GM21528 (cell line): ENCODE measurements at regions not wholly inside any gene's neighbourhood (a gene's known extent, or its start where the extent isn't known, plus 50 kb on each side); places are given as distances from the start of the nearest gene placed in this dataset.
"Not testable (repeated sequence)": the region's sequence is repeated elsewhere in the genome, so short reads cannot be mapped to it uniquely, and the experiment has no call there.

Experiments used
- ATAC-seq: cut with Tn5 transposase; IDR thresholded peaks from one replicate; pipeline ENCODE4 v1.9.1; 2021; ENCODE audit warnings: mild to moderate bottlenecking, moderate library complexity; ENCODE audit not compliant: unreplicated experiment, low FRiP score

DNA sequence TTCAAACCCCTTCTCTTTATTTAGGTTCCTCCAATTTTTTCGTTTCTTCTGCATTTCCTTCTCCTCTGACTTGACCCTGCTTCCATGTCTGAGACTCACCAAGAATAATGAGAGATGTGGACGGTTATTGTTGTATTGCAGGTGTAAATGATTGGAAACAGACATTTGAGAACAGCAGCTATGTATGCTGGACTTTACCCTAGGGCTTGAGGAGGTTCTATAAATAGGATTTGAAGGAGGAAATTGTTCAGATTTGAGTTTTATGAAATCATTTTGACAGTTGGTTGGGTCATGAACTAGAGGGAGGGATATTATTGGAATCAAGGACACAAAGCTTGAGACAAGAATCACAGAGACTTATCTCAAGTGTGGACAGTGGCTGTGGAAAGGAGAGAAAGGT is 614.6 kb upstream of the CPEB2 start:
- ATAC-seq, result no peak

DNA sequence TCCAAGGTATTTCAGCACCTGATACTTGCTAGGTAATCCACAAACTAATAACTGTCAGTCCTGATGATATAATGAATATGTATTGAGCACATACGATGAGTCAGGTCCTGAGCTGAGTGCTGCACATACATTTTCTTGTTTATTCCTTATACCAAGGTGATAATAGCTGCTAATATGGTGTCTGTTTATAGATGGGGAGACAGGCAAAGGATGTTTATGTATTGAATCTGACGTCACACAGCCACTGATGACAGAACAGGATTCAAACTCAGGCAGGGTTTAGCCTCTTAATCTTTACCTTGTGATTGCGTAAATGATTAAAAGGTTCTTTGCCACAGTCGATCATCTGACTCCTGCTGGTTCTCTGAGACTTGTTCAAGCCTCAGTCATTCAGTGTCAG is 609.9 kb upstream of the CPEB2 start:
- no peak for ATAC-seq

DNA sequence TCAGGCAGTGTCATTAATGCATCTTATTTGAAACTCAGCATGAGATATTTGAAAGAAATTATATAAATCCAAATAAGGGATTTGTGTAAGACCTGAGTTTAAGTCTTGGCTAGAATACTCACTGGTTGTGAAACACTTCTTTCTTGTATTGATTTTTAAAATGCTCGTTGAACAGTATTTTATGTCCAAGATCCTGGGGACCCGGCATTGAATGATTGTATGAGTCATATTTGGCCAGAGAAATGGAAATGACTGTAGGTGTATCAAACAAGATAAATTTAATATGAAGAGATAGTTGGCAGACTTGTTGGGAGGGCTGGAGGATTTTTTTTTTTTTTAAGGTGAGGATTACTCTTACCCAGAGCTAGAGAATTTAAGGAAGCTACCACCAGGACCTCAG is 606.1 kb upstream of the CPEB2 start:
- ATAC-seq, result no peak

DNA sequence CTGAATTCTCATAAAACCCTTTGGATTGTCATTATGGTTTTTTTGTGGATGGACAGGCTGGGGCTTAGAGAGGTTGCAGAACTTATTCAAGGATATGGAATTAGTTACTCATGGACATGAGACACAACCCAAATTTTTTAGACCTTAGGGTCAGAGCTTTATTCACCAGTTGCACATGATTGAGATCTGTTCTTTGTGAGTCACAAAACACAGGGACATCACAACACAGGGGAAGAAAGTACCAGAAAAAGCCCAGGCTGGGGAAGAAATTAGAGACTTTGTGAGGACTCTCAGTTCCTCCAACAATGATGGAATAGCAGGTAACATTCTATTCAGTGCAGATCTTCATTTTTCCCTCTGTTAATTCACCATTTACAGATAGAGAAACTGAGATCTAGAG is 602.4 kb upstream of the CPEB2 start:
- no peak for ATAC-seq

DNA sequence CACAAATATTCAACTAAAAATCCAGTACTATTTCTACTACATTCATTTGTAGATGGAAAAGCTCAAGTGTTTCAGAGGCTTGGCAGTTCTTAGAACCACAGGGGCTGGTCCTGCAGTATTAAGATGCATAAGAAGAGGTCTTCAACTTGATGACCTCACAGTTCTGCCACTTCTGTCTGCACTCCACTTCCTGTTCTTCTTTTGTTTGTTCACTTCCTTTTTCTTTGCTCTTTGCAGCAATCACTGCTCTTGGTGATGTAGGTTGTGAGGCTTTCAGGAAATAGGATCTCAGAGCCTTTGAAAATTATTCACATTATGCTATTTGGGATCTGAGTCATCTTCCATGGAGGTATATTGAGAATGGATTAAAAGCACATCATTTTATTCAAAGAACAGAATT is 602.0 kb upstream of the CPEB2 start:
- no peak for ATAC-seq

DNA sequence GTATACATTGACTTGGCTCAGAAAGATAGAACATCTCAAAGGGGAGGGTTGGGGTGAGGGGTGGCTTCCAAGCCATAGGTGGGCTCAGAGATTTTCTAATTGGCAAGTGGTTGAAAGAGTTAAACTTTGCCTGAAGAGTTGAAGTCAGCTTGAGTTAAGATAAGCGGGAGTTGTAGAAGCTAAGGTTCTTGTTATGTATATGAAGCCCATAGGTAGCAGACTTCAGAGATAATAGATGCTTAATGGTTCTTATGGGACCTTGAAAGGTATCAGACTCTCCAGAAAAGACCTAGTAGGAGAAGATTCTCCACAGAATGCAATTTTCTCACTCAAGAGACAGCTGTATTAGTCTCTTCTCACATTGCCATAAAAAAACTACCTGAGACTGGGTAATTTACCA is 599.1 kb upstream of the CPEB2 start:
- no peak for ATAC-seq

DNA sequence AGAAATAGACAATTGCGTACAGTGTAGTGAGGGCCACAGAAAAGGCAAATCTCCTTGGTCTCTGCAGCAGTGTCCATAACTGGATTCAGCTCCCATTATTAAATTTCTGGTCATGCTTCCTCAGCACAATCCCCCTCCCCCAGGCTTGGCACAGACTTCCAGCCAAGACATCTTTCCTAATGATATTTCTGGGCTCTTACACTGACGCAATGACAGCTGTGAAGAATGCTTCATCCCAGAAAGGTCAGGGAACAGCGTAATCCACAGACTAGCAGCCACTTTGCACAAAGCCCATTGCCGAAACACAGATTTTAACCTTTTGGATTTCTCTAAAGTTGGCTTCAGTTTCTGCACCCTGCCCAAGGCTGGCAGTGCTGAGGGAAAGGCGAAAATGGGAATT is 597.6 kb upstream of the CPEB2 start:
- ATAC-seq, result no peak

DNA sequence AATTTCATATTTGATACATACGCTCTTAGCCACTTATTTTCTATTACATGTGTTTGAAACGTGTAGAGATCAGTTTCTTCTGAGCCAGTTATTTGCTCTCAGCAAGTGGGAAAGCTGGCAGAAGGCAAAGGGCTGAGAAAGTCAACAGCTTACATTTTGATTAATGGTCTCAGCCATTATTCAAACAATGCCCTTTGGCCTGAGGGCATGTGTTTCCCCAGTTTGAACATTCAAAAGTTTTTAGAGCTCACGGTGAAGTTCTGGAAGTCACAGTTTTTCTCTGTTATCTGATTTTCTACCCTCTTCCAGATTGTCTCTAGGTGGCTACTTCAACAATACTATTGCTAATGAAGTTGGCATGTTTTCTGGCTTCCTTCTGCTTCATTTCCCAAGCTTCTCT is 591.8 kb upstream of the CPEB2 start:
- ATAC-seq, result no peak

DNA sequence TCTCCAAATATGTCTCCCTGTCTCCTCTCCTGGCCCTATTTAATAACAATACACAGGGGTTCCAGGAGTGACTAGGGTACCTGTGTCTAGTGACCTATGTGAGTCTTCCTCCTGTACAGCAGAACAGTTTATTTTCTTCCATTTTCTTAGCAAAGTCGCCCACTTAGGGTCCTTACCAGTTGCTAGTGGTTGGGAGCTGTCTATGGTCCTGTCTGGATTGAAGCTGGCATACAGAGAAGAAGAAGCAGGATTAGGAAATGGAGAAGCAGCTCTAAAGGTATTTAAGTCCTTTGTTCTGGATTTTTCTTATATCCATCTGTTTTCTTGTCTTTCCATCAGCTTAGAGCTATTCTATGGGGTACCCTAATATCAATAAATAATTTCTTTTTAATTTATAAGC is 587.1 kb upstream of the CPEB2 start:
- no peak for ATAC-seq

DNA sequence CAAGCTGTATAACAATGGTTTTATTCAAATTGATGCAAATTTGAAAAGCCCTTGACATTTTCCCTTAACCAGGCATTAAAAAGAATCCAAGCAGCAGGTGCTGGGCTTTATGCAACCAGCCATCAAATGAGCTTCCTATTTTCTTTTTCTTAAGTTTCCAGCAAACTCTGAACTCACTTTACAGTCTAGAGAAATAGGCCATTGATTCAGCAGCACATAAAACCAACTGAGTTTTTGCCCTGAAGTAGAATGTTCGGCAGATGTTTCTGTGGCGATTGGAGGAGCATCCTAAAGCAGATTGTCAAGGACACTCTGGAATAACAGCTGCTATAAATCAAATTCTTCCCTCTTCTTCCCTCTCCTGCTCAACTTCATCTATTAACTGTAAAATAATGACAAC is 582.8 kb upstream of the CPEB2 start:
- ATAC-seq, result no peak

DNA sequence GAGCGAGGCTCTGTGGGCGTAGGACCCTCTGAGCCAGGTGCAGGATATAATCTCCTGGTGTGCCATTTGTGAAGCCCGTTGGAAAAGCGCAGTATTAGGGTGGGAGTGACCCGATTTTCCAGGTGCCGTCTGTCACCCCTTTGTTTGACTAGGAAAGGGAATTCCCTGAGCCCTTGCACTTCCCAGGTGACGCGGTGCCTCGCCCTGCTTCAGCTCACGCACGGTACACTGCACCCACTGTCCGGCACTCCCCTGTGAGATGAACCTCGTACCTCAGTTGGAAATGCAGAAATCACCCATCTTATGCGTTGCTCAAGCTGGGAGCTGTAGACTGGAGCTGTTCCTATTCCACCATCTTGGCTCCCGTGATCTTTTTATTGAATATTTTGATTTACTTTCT is 576.0 kb upstream of the CPEB2 start:
- not testable (repeated sequence) for ATAC-seq

DNA sequence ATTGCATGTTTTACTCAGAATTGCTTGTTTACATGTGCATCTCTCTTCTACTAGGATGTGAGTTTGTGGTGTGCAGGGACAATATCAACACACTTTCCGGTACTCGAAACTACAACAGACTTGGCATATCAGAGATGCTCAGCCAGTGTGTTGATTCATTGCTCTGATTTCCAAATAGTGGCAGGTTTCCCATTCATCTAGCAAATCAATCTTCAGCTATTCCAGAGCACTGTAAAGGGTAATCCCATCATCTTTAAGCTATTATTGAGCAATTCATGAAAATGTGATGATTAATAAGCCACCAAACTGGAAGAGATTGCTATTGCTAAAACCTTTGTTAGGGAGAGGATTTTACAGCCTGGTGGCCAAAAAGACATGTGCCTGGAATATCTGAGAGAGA is 574.2 kb upstream of the CPEB2 start:
- no peak for ATAC-seq

DNA sequence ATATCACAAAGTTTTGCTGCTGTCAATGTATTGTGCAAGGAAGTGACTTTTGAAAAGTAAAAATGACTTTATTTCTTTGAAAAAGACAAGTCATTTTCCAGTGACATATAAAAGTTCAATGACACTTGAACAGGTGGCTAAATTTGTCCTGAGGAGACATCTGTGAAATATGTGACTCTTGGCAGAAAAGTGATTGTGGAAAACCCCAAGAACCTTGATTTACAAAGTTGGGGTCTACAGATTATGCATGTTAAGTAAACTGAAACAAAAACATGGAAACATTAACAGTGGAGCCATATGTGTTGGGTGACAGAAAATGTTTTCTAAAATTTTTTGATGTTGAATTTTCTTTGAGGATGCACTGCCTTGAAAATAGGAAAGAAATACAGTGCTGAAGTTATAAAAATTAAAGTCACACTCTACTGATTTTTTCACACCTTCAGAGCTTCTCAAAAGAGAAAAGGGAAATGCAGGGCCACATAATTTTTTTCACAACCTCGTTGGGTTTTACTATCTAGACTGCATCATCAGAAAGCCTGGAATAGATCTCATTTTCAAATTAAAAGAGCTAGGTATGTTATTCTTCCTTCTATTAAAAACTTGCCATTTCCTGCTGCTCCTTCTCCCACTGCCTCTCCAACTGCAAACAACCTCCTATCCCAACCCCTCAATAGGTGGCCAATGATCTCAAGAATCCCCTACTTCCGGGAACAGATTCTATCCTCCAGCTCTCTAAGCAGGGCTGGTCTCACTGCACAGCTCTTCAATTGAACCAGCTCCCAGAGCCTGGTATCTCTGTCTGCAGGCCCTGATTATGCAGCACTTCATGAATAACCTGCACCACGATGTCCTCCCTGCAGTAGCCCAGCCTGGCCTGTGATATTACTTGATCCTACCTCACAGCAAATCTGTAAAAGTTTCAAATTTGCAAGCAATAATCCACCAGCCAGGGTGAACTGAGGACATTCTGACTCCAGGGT is 570.8 kb upstream of the CPEB2 start:
- ATAC-seq, result no peak

DNA sequence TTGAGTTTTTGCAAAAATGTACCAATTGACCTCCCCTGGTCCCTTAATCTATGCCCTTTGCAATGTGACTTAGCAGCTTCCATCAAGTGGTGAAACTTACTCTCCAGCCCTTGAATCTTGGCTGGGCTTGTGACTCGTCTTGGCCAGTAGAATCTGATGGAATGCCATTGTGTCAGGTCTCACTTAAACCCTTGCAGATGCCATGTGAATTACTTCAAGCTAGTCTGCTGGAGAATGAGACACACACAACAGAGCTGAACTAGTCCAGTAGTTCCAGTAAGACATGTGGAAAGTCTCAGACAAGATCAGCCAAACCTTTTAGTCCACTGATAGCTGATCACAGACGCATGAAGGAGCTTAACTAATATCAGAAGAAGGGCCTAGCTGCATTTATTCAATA is 567.8 kb upstream of the CPEB2 start:
- ATAC-seq, result no peak

DNA sequence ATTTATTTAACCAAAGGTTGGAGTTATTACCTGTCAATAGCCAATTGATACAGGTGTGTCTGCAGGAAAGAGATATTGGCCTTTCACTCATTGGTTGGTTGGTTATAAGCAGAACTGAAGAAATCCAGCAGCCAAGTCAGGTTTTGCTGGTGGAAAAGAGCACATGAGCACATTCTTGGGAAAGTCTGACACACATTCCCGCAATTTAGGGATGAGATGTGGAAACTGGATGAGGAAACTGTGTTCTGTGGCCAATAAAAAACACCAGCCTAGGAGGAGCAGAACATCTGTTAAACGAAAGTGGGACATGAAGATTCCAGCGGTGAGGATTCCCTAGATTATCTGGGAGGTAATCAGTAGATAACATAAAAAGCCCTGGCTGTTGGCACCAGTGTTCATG is 567.4 kb upstream of the CPEB2 start:
- ATAC-seq, result no peak

DNA sequence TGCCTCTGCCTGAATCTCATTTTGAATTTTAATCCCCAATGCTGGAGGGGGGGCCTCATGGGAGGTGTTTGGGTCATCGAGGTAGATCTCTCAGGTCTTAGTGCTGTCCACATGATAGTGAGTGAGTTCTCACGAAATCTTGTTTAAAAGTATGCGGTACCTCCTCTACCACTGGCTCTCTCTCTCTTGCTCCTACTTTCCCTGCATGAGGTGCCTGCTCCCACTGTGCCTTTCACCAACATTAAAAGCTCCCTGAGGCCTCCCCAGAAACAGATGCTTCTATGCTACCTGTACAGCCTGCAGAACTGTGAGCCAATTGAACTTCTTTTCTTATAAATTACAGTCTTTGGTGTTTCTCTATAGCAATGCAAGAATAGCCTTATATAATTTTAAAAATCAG is 560.7 kb upstream of the CPEB2 start:
- no peak for ATAC-seq

DNA sequence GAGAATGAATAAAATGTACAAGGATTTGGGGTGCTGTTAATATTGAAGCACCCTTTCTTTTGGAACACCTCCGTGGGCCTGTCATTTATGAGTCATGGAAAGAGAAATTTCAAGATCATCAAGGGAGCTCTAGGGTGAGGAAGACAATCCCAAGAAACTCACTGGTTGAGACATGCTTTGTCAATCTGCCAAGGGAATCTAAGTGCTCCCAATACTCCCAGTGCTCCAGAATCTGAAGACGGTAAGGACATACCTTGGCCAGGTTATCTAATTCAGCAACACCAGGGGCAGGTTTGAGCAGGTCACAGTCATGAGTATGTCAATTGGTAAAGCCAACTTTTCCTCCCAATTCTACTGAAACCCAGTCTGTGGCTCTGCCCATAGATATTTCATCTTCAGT is 556.4 kb upstream of the CPEB2 start:
- no peak for ATAC-seq

DNA sequence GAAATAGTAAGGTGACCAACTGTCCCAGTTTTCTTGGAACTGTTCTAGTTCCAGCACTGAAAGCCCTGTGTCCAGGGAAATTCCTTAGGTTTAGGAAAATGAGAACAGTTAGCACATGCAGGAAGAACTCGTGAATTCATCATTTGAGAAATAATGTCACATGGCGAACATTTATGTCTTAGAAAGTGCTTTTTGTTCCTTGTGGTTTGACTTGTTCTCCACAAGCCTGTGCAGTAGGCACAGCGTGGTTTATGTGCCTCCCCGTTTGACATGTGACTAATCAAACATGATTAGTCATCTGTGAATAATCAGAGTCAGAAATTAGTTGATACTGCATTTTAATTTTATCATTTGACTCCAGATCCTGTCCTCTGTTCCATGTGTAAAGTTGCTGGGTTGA is 556.0 kb upstream of the CPEB2 start:
- no peak for ATAC-seq

DNA sequence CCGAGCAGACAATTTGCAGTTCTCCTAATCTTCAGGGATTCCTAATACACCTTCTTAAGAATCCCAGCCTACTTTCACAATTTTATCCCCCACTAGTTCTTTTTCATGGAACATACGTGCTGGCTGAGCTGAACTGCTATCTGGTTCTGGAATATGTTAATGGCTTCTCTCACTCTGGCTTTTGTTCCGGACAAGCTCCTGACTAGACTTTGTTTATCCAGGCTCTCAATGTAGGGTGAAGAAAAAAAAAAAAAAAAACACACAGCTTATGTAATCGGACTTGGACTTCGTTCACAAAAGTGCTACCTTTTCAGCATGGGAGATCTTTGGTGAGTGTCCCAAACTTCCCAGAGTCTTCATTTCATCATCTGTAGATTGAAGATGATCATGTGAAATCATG is 555.4 kb upstream of the CPEB2 start:
- ATAC-seq, result no peak

DNA sequence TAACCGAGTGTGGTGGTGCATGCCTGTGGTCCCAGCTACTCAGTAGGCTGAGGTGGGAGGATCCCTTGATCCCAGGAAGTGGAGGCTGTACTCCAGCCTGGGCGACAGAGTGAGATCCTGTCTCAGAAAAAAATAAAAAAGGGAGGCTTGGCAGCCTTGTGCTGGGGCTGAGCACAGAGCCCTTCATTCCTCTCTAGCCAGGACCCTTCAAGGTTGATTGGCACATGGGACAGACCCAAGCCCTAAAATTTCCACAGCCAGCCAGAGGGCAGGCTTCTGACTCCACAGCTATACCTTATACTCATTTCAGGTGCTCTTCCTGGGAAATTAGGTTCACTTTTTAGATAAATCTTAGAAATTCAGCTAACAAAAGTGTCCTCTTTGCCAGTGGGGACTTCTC is 553.0 kb upstream of the CPEB2 start:
- ATAC-seq, result no peak

DNA sequence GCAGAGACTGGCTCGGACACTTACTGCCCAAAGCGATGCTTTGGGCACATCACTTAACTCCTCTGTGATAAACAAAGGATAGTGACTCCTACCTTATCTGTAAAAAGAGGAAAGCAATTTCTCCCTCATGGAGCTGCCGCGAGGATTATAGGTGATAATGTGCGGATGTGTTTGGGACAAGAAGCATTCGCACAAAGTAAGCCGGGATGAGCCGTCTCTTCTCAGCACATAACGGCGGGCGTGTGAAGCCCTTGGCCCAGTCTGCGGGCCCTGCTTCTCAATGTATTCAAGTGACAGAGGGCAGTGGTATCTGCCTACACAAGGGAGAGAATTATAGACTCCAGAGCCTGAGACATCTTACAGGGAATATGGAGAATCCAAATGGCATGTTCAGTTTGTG is 550.3 kb upstream of the CPEB2 start:
- no peak for ATAC-seq

DNA sequence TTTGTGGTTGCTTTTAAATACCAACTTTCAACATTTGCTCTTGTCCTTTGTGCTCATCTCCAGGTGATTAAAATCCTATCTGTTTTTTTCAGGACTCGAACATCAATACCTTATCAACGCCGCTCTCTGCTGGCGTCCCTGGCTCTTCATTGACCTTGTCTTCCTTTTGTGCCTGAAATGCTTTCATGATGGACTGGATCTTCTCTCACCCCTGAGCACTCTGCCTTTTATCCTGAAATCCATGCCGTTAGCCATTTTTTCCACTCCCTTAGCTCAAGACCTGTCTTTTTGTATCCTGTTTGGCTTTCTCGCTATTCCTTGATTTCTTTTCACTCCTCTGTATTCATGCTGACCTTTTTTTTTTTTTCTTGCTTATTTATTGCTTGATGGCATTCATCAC is 549.5 kb upstream of the CPEB2 start:
- no peak for ATAC-seq

DNA sequence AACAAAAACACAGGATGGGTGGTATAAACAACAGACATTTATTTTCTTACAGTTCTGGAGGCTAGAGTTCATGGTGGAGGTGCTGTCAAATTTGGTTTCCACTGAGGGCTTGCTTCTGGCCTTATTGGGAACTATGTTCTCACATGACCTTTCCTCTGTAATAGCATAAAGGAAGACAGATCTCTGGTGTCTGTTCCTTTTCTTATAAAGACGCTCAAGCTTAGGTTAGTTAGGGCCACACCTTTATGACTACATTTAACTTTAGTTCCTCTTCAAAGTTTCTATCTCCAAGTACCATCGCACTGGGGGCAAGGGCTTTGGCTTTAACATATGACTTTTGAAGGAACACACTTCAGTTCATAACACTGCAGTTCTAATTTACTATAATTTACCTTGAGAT is 543.8 kb upstream of the CPEB2 start:
- no peak for ATAC-seq
